Transverse colon (tissue), 4 donors: ENCODE measurements at regions not wholly inside any gene's neighbourhood (a gene's known extent, or its start where the extent isn't known, plus 50 kb on each side); places are given as distances from the start of the nearest gene placed in this dataset.

Experiments used
- DNase-seq: peaks from one replicate; pipeline ENCODE4 v3.0.0-alpha.2; 2019
- H3K27ac ChIP-seq, 4 donors: fragments of 200-600 bp; sonication (generic); 2 replicates each; pipeline ENCODE4 v1.5.1; 2016 to 2018; ENCODE audit warnings: inconsistent platforms in 4 of 4
- H3K27me3 ChIP-seq: fragments of 200-600 bp; sonication (generic); 2 replicates; pipeline ENCODE4 v1.5.1; 2017; ENCODE audit warnings: inconsistent platforms
- H3K36me3 ChIP-seq, 4 donors: fragments of 200-600 bp; sonication (generic); 2 replicates each; pipeline ENCODE4 v1.5.1; 2017 to 2019; ENCODE audit warnings: inconsistent platforms in 4 of 4
- H3K4me1 ChIP-seq, 4 donors: fragments of 200-600 bp; sonication (generic); 2 replicates each; pipeline ENCODE4 v1.5.1; 2017 to 2020; ENCODE audit warnings: inconsistent platforms in 4 of 4
- H3K4me3 ChIP-seq, 4 donors: fragments of 200-600 bp; sonication (generic); 1 replicate in 1 of 4; 2 replicates in 3 of 4; pipeline versions ENCODE4 v1.5.1 to v1.6.1; 2017 to 2019; ENCODE audit warnings: inconsistent platforms in 4 of 4
- H3K9me3 ChIP-seq, 2 donors: fragments of 200-600 bp; sonication (generic); 2 replicates each; pipeline ENCODE4 v1.5.1; 2017 to 2019; ENCODE audit warnings: inconsistent platforms in 2 of 2
- CTCF ChIP-seq, 5 experiments: fragments of 200-600 bp in 3 of 5; fragments of 450-650 bp in 2 of 5; sonication (generic) in 3 of 5; IDR thresholded peaks; 1 replicate in 2 of 5; 2 replicates in 3 of 5; pipeline ENCODE4 v1.5.1; 2016 to 2017; ENCODE audit warnings: antibody characterized with exemption in 5 of 5, inconsistent platforms in 3 of 5, mild to moderate bottlenecking in 2 of 5, moderate library complexity in 1 of 5
- EP300 ChIP-seq: sonication (generic); formaldehyde crosslinking; IDR thresholded peaks from one replicate; pipeline ENCODE4 v1.6.1; 2017; ENCODE audit warnings: antibody characterized with exemption, low read depth
- POLR2A ChIP-seq: fragments of 450-650 bp; IDR thresholded peaks from one replicate; pipeline ENCODE4 v1.6.1; 2016; ENCODE audit warnings: antibody characterized with exemption, mild to moderate bottlenecking, moderate library complexity
- POLR2AphosphoS5 ChIP-seq, 3 donors: sonication (generic); formaldehyde crosslinking; IDR thresholded peaks; one replicate each; pipeline ENCODE4 v1.6.1; 2016; ENCODE audit warnings: antibody characterized with exemption in 3 of 3
- WGBS, 2 donors: methylation state at CpG; one replicate each; pipeline ENCODE4 v1.1.5; 2018; ENCODE audit warnings: low coverage in 1 of 2; 5-methylcytosine and 5-hydroxymethylcytosine counted together
- in situ Hi-C, 4 donors: fragments of 200-750 bp; cut with MboI; loops; one replicate each; pipeline versions ENCODE4 v1.15.0 to v1.15.1; 2017; ENCODE audit warnings: low sequenced_read_pairs in 3 of 4, low pct_ligation_motif_present in 1 of 4, low pct_unique_long_range_greater_than_20kb in 1 of 4
- intact Hi-C: fragments of 100-400 bp; cut with DNase I; formaldehyde crosslinking; loops from one replicate; pipeline ENCODE4 v1.15.1; 2023; ENCODE audit warnings: low total_unique reads

- Histone ChIP-seq H3K36me3 (no peaks in the 10 kb centered on the region), H3K4me3 (no peak overlapping the region), H3K27me3 (no peaks in the 10 kb centered on the region), H3K9me3 (no peaks in the 10 kb centered on the region), H3K4me1 (no peaks in the 10 kb centered on the region), H3K27ac (no peak overlapping the region)
- in situ Hi-C loops, result no loop called here
- TF ChIP-seq POLR2AphosphoS5 (IDR thresholded peaks at IDR 0.05) (no peak), POLR2A (no peak), CTCF (IDR thresholded peaks at IDR 0.05) (no peak), EP300 (no peak)
- intact Hi-C loops, result no loop called here
- no peak for DNase-seq
- 78 to 80% methylated on average over 2 to 15 of the region's 15 CpGs for WGBS, 2 donors
Measured at GRCh38 chr11:70644343-70645060, 246.2 kb downstream of the CTTN start.

GRCh38 chr11:70645537-70645936, 247.2 kb downstream of the CTTN start:
- in situ Hi-C loops (no loop called here), intact Hi-C loops (no loop called here)
- no peak for DNase-seq
- no peak for TF ChIP-seq POLR2AphosphoS5 (IDR thresholded peaks at IDR 0.05)
- TF ChIP-seq EP300, result no peak
- TF ChIP-seq POLR2A, result no peak
- TF ChIP-seq CTCF (IDR thresholded peaks at IDR 0.05), result no peak
- Histone ChIP-seq H3K4me3 (no peak overlapping the region), H3K9me3 (no peaks in the 10 kb centered on the region), H3K27ac (no peak overlapping the region), H3K4me1 (no peaks in the 10 kb centered on the region), H3K27me3 (no peaks in the 10 kb centered on the region), H3K36me3 (no peaks in the 10 kb centered on the region)
- 68% methylated on average over 9 of the region's 9 CpGs; no CpG with 5 or more reads in 1 of the 2 donors for WGBS, 2 donors

GRCh38 chr11:70646272-70647049, 248.1 kb downstream of the CTTN start:
- in situ Hi-C loops, result no loop called here
- TF ChIP-seq CTCF (IDR thresholded peaks at IDR 0.05), result no peak
- no peak for TF ChIP-seq POLR2A
- TF ChIP-seq EP300, result no peak
- no peak for TF ChIP-seq POLR2AphosphoS5 (IDR thresholded peaks at IDR 0.05)
- 27 to 75% methylated on average over 2 to 6 of the region's 6 CpGs for WGBS, 2 donors
- no peaks in the 10 kb centered on the region for H3K27me3 ChIP-seq
- H3K4me3 ChIP-seq, result no peak overlapping the region
- H3K27ac ChIP-seq, result no peak overlapping the region
- no peaks in the 10 kb centered on the region for H3K36me3 ChIP-seq
- no peaks in the 10 kb centered on the region for H3K9me3 ChIP-seq
- no peak for DNase-seq
- no peaks in the 10 kb centered on the region for H3K4me1 ChIP-seq
- intact Hi-C loops, result no loop called here

- WGBS, 2 donors, result 63 to 66% methylated on average over 13 to 21 of the region's 21 CpGs
- no peaks in the 10 kb centered on the region for H3K4me1 ChIP-seq
- no peak overlapping the region for H3K27ac ChIP-seq
- H3K36me3 ChIP-seq, result no peaks in the 10 kb centered on the region
- no peaks in the 10 kb centered on the region for H3K27me3 ChIP-seq
- TF ChIP-seq POLR2A (no peak), CTCF (IDR thresholded peaks at IDR 0.05) (no peak), EP300 (no peak), POLR2AphosphoS5 (IDR thresholded peaks at IDR 0.05) (no peak)
- no peak overlapping the region for H3K4me3 ChIP-seq
- in situ Hi-C loops, result no loop called here
- intact Hi-C loops, result no loop called here
- no peak for DNase-seq
- no peaks in the 10 kb centered on the region for H3K9me3 ChIP-seq
Measured at GRCh38 chr11:70647188-70648166, 249.1 kb downstream of the CTTN start.
